Endodermal cell (in vitro differentiated cells): ENCODE measurements at regions not wholly inside any gene's neighbourhood (a gene's known extent, or its start where the extent isn't known, plus 50 kb on each side); places are given as distances from the start of the nearest gene placed in this dataset.
"Not testable (repeated sequence)": the region's sequence is repeated elsewhere in the genome, so short reads cannot be mapped to it uniquely, and the experiment has no call there.

Source experiments
- DNase-seq: peaks from one replicate; pipeline ENCODE4 v3.0.0-alpha.2; 2017
- H3K27ac ChIP-seq: 2 replicates; pipeline ENCODE4 v1.5.1; 2013; ENCODE audit warnings: mild to moderate bottlenecking, low read depth, low read length, moderate library complexity
- H3K27me3 ChIP-seq: 2 replicates; pipeline ENCODE4 v1.6.1; 2013; ENCODE audit warnings: mild to moderate bottlenecking, low read length, moderate library complexity; ENCODE audit not compliant: insufficient read depth, control insufficient read depth, poor library complexity, severe bottlenecking
- H3K36me3 ChIP-seq: 2 replicates; pipeline ENCODE4 v1.7.0; 2013; ENCODE audit warnings: mild to moderate bottlenecking, low read length, moderate library complexity; ENCODE audit not compliant: control insufficient read depth, insufficient read depth
- H3K4me1 ChIP-seq: one replicate; pipeline ENCODE4 v1.7.0; 2013; ENCODE audit warnings: low read length; ENCODE audit not compliant: control insufficient read depth, insufficient read depth
- H3K4me3 ChIP-seq: 2 replicates; pipeline ENCODE4 v1.5.1; 2013; ENCODE audit warnings: mild to moderate bottlenecking, low read length, moderate library complexity
- H3K9ac ChIP-seq: 2 replicates; pipeline ENCODE4 v1.6.1; 2013; ENCODE audit warnings: mild to moderate bottlenecking, low read length, moderate library complexity; ENCODE audit not compliant: poor library complexity, severe bottlenecking; ENCODE audit errors: extremely low read depth
- H3K9me3 ChIP-seq: 2 replicates; pipeline ENCODE4 v1.6.1; 2013; ENCODE audit warnings: mild to moderate bottlenecking, low read length, moderate library complexity; ENCODE audit not compliant: control insufficient read depth
- H3K27ac Mint-ChIP-seq: 2 replicates; pipeline ENCODE4 v1.8.0; 2020; ENCODE audit warnings: mixed read lengths
- H3K27me3 Mint-ChIP-seq: 2 replicates; pipeline ENCODE4 v1.8.0; 2021; ENCODE audit warnings: mild to moderate bottlenecking, mixed read lengths; ENCODE audit not compliant: insufficient read depth
- H3K36me3 Mint-ChIP-seq: 2 replicates; pipeline ENCODE4 v1.8.0; 2020; ENCODE audit warnings: low read depth, mixed read lengths
- H3K4me1 Mint-ChIP-seq: 2 replicates; pipeline ENCODE4 v1.8.0; 2020; ENCODE audit warnings: mixed read lengths
- H3K4me3 Mint-ChIP-seq: 2 replicates; pipeline ENCODE4 v1.8.0; 2020; ENCODE audit warnings: mild to moderate bottlenecking, moderate library complexity, mixed read lengths
- H3K9me3 Mint-ChIP-seq: 2 replicates; pipeline ENCODE4 v1.8.0; 2020; ENCODE audit warnings: mild to moderate bottlenecking, mixed read lengths
- WGBS, 2 experiments: methylation state at CpG; one replicate each; pipeline versions ENCODE4 v1.1.5 to v1.1.7; 2013; ENCODE audit warnings: missing lambda C conversion rate in 2 of 2, mixed read lengths in 1 of 2; ENCODE audit not compliant: insufficient coverage in 1 of 2, insufficient read length in 1 of 2; 5-methylcytosine and 5-hydroxymethylcytosine counted together
- TF ChIP-seq, protein P1 (sequence below): fragments of 200-600 bp; sonication (generic); conservative IDR thresholded peaks from 2 replicates; pipeline ENCODE4 v1.5.0; 2021; ENCODE audit warnings: antibody characterized with exemption, mild to moderate bottlenecking

DNA sequence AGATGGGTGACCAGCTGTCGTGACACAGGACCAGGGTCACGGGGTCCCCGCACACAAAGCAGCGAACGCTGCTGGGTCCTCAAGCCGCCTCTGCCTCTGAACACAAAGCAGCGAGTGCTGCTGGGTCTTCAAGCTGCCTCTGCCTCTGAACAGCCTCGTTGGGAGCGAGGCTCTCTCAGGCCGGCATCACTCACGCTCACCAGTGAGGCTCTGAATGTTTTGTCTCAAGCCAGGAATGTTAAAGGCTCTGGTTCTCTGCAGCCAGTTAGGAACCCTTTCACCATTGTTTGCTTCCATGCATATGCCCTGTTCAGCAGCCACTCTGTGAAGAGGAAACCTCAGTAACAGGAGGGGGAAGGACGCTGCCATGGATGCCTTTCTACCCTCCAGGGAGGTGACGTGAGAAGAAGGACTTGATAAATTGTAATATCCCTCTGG lies 82.7 kb upstream of the TAF11L2 start:
- Mint-ChIP-seq H3K4me1 (peaks cover 30% of the 10 kb centered on the region), H3K9me3 (no peaks in the 10 kb centered on the region), H3K27ac (peak overlapping the region; percentile 83), H3K27me3 (peaks cover 10% of the 10 kb centered on the region), H3K36me3 (no peaks in the 10 kb centered on the region), H3K4me3 (peak overlapping the region; percentile 25)
- 61 to 62% methylated on average over 13 of the region's 13 CpGs for WGBS, 2 experiments
- H3K36me3 ChIP-seq = no peaks in the 10 kb centered on the region
- H3K27me3 ChIP-seq = peaks cover 14% of the 10 kb centered on the region
- peak; percentile 76 for DNase-seq
- TF ChIP-seq, protein P1, sequence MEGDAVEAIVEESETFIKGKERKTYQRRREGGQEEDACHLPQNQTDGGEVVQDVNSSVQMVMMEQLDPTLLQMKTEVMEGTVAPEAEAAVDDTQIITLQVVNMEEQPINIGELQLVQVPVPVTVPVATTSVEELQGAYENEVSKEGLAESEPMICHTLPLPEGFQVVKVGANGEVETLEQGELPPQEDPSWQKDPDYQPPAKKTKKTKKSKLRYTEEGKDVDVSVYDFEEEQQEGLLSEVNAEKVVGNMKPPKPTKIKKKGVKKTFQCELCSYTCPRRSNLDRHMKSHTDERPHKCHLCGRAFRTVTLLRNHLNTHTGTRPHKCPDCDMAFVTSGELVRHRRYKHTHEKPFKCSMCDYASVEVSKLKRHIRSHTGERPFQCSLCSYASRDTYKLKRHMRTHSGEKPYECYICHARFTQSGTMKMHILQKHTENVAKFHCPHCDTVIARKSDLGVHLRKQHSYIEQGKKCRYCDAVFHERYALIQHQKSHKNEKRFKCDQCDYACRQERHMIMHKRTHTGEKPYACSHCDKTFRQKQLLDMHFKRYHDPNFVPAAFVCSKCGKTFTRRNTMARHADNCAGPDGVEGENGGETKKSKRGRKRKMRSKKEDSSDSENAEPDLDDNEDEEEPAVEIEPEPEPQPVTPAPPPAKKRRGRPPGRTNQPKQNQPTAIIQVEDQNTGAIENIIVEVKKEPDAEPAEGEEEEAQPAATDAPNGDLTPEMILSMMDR = no peak
- peak overlapping the region; percentile 98 for H3K27ac ChIP-seq
- H3K4me1 ChIP-seq = peaks cover 18% of the 10 kb centered on the region
- no peak overlapping the region for H3K4me3 ChIP-seq
- H3K9me3 ChIP-seq = no peaks in the 10 kb centered on the region
- H3K9ac ChIP-seq = no peak overlapping the region

DNA sequence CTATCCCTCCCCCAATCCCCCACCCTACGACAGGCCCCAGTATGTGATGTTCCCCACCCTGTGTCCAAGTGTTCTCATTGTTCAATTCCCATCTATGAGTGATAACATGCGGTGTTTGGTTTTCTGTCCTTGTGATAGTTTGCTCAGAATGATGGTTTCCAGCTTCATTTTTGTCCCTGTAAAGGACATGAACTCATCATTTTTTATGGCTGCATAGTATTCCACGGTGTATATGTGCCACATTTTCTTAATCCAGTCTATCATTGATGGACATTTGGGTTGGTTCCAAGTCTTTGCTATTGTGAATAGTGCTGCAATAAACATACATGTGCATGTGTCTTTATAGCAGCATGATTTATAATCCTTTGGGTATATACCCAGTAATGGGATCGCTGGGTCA lies 81.7 kb upstream of the TAF11L2 start:
- not testable (repeated sequence) for H3K9me3 Mint-ChIP-seq, H3K9ac ChIP-seq, H3K27ac Mint-ChIP-seq, H3K4me3 Mint-ChIP-seq, H3K36me3 Mint-ChIP-seq, H3K27me3 Mint-ChIP-seq, H3K36me3 ChIP-seq, DNase-seq, H3K27ac ChIP-seq, H3K9me3 ChIP-seq, H3K4me3 ChIP-seq
- Histone ChIP-seq H3K27me3 (peaks cover 11% of the 10 kb centered on the region), H3K4me1 (peaks cover 18% of the 10 kb centered on the region)
- peaks cover 30% of the 10 kb centered on the region for H3K4me1 Mint-ChIP-seq
- WGBS, 2 experiments = 92 to 100% methylated on average over 1 to 2 of the region's 4 CpGs

DNA sequence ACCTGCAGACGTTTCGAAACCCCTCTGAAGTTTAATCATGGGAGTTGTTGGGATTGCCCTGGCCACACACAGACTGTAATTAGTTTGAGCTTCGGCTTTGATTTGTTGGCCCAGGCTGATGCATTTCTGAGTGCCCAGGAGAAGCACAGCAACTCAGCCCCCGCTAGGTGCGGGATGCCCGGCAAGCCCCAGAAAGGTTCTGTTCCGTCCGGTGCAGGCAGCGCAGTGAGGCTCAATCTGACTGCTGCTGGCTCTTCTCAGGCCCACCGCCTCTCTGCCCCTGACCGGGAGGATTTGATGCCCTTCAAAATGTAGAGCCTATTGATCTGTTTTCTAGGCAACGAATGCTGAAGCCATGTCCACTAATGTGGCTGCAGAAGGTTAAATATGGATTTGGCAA lies 73.4 kb upstream of the TAF11L2 start:
- Histone ChIP-seq H3K4me3 (no peak overlapping the region), H3K9me3 (no peaks in the 10 kb centered on the region), H3K27ac (no peak overlapping the region), H3K9ac (no peak overlapping the region), H3K27me3 (no peaks in the 10 kb centered on the region), H3K36me3 (no peaks in the 10 kb centered on the region), H3K4me1 (no peaks in the 10 kb centered on the region)
- H3K27me3 Mint-ChIP-seq = no peaks in the 10 kb centered on the region
- TF ChIP-seq, protein P1 = no peak
- no peak overlapping the region for H3K27ac Mint-ChIP-seq
- H3K4me1 Mint-ChIP-seq = no peaks in the 10 kb centered on the region
- H3K9me3 Mint-ChIP-seq = no peaks in the 10 kb centered on the region
- WGBS, 2 experiments = 95 to 99% methylated on average over 11 to 12 of the region's 12 CpGs
- DNase-seq = no peak
- no peaks in the 10 kb centered on the region for H3K36me3 Mint-ChIP-seq
- no peak overlapping the region for H3K4me3 Mint-ChIP-seq

DNA sequence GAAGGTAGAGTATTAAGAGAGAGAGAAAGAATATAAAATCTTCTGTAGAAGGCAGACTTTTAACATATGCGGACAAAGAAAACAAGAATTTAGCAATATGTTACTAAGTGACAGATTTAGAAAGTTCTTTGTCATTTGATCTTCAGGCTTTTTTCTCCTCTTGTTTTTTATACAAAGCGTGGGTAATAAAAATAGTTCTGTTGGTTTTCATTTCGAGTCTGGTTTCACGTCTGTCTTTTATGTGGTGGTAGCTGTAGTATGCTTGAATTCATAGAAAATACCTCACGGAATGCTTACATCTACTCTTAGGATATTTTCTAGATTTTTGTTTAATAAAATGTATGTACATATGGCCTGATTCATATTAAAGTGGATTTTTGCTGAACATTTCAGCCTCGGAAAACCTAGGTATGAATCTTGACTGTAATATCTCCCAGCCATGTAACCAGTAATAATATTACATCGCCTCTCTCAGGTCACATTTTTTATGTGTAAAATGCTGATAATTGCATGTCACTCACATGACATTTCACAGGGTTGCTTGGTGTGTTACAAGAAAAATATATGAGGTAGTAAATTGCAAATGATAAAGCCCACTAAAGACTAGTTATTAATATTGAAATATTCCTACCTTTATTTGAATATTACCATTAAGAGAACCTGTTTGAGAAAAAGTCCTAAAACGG lies 72.5 kb upstream of the TAF11L2 start:
- H3K27me3 ChIP-seq = no peaks in the 10 kb centered on the region
- H3K9me3 ChIP-seq = no peaks in the 10 kb centered on the region
- no peaks in the 10 kb centered on the region for H3K4me1 Mint-ChIP-seq
- DNase-seq = no peak
- no peaks in the 10 kb centered on the region for H3K4me1 ChIP-seq
- H3K36me3 Mint-ChIP-seq = no peaks in the 10 kb centered on the region
- H3K27ac ChIP-seq = no peak overlapping the region
- 94% methylated on average over 2 to 8 of the region's 8 CpGs for WGBS, 2 experiments
- no peak overlapping the region for H3K4me3 Mint-ChIP-seq
- TF ChIP-seq, protein P1 = no peak
- no peaks in the 10 kb centered on the region for H3K9me3 Mint-ChIP-seq
- H3K9ac ChIP-seq = no peak overlapping the region
- H3K4me3 ChIP-seq = no peak overlapping the region
- no peak overlapping the region for H3K27ac Mint-ChIP-seq
- no peaks in the 10 kb centered on the region for H3K36me3 ChIP-seq
- no peaks in the 10 kb centered on the region for H3K27me3 Mint-ChIP-seq
